ENCODE measurements at regions not wholly inside any gene's neighbourhood (a gene's known extent, or its start where the extent isn't known, plus 50 kb on each side); places are given as distances from the start of the nearest gene placed in this dataset.
A peak's percentile ranks its signal among the peaks of the same experiment; 100 is the strongest.

- TF ChIP-seq POLR2A (IDR thresholded peaks at IDR 0.05) (no peak), POLR2AphosphoS5 (IDR thresholded peaks at IDR 0.05) (peak; percentile 27)
- TF ChIP-seq, protein P1, sequence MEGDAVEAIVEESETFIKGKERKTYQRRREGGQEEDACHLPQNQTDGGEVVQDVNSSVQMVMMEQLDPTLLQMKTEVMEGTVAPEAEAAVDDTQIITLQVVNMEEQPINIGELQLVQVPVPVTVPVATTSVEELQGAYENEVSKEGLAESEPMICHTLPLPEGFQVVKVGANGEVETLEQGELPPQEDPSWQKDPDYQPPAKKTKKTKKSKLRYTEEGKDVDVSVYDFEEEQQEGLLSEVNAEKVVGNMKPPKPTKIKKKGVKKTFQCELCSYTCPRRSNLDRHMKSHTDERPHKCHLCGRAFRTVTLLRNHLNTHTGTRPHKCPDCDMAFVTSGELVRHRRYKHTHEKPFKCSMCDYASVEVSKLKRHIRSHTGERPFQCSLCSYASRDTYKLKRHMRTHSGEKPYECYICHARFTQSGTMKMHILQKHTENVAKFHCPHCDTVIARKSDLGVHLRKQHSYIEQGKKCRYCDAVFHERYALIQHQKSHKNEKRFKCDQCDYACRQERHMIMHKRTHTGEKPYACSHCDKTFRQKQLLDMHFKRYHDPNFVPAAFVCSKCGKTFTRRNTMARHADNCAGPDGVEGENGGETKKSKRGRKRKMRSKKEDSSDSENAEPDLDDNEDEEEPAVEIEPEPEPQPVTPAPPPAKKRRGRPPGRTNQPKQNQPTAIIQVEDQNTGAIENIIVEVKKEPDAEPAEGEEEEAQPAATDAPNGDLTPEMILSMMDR (IDR thresholded peaks at IDR 0.05) = no peak
Measured at GRCh38 chr1:56061824-56062223, 517.5 kb downstream of the PLPP3 start.

All from prostate gland (tissue), 2 donors.